ENCODE measurements at regions not wholly inside any gene's neighbourhood (a gene's known extent, or its start where the extent isn't known, plus 50 kb on each side); places are given as distances from the start of the nearest gene placed in this dataset.

GRCh38 chr2:167471734-167472133, 583.5 kb downstream of the XIRP2 start:
- no peak overlapping the region for H3K4me3 ChIP-seq (ENCODE audit: extremely low read depth in 1 of 4, insufficient read depth in 2 of 4, low read depth in 3 of 4, low read length in 4 of 4)
- no peak overlapping the region for H4K91ac ChIP-seq (replicated peaks; ENCODE audit: insufficient read length, low read length)
- H2AFZ ChIP-seq (ENCODE audit: low read length): no peak overlapping the region
- H3K36me3 ChIP-seq (ENCODE audit: control insufficient read depth in 2 of 4, insufficient read depth in 4 of 4, low read length in 3 of 4): no peaks in the 10 kb centered on the region
- peaks cover 0 to 46% of the 10 kb centered on the region in 2 experiments; a peak in 2 of 4 replicates for H3K79me2 ChIP-seq (ENCODE audit: control insufficient read depth in 1 of 2, insufficient read depth in 2 of 2, low read length in 2 of 2)
- FAIRE-seq (no peak), DNase-seq (ENCODE audit: low read depth in 1 of 2, low spot score in 2 of 2) (no peak)
- ChIA-PET POLR2A (ENCODE audit: partially characterized antibody) (interaction anchor here (0.7 to 1.5 kb wide), 3 partner anchors 9 to 53 kb away, joined by 3 to 5 read pairs (median 3); no protein-coding TSS in a partner anchor), CTCF (ENCODE audit: partially characterized antibody) (interaction anchor here (0.6 to 1.2 kb wide), 4 partner anchors 9 to 648 kb away, joined by 4 to 5 read pairs (median 4); no protein-coding TSS in a partner anchor)
- no peak overlapping the region for H3K4ac ChIP-seq (replicated peaks; ENCODE audit: insufficient read length, low read depth, low read length)
- no peaks in the 10 kb centered on the region for H3K9me3 ChIP-seq (ENCODE audit: insufficient read depth in 2 of 2, low read depth in 1 of 2, low read length in 1 of 2)
- no peak overlapping the region for H4K5ac ChIP-seq (ENCODE audit: insufficient read length, low read depth, low read length)
- no peaks in the 10 kb centered on the region for H3K23me2 ChIP-seq (ENCODE audit: low read depth, low read length)
- H3K4me2 ChIP-seq (ENCODE audit: insufficient read depth in 1 of 2, low read depth in 2 of 2, low read length in 2 of 2): no peak overlapping the region
- no peak overlapping the region for H3K27ac ChIP-seq (ENCODE audit: low read depth, low read length)
- peaks cover 0 to 5% (median 0%) of the 10 kb centered on the region in 4 experiments; a peak in 2 of 7 replicates for H3K4me1 ChIP-seq (replicated peaks in 1 of 4; ENCODE audit: control insufficient read depth in 3 of 4, insufficient read depth in 4 of 4, low read length in 3 of 4)
- no peak overlapping the region for H3K23ac ChIP-seq (ENCODE audit: insufficient read length)
- H3K56ac ChIP-seq (replicated peaks; ENCODE audit: insufficient read length, low read depth, low read length): no peak overlapping the region
- no peak overlapping the region for H2BK20ac ChIP-seq (ENCODE audit: low read length)
- H3K14ac ChIP-seq (ENCODE audit: insufficient read length): no peak overlapping the region
- H4K20me1 ChIP-seq (replicated peaks in 1 of 2; ENCODE audit: control insufficient read depth in 1 of 2, insufficient read depth in 2 of 2, low read length in 2 of 2): no peaks in the 10 kb centered on the region
- peak; percentile 12; the same call in 1 of the 2 replicates for TF ChIP-seq TCF12 (IDR thresholded peaks at IDR 0.05; ENCODE audit: low read depth, low read length)
- no peak for TF ChIP-seq BCL11A (IDR thresholded peaks at IDR 0.05; ENCODE audit: low read depth in 2 of 2, low read length in 2 of 2)
- H3K79me1 ChIP-seq (ENCODE audit: low read depth, low read length): no peaks in the 10 kb centered on the region; the same call in 1 of the 2 replicates
- no peak overlapping the region for H2BK12ac ChIP-seq (ENCODE audit: low read depth, low read length)
- H4K8ac ChIP-seq (ENCODE audit: extremely low read depth, insufficient read depth, low read length): no peak overlapping the region
- no peak overlapping the region for H3K18ac ChIP-seq (ENCODE audit: extremely low read depth, low read length)
- H3K9ac ChIP-seq (replicated peaks in 1 of 4; ENCODE audit: extremely low read depth in 1 of 4, low read depth in 3 of 4, low read length in 3 of 4): no peak overlapping the region
- H2AK5ac ChIP-seq (ENCODE audit: low read depth, low read length): no peak overlapping the region
- H2BK120ac ChIP-seq (replicated peaks; ENCODE audit: low read depth, low read length): no peak overlapping the region
- H2BK15ac ChIP-seq (ENCODE audit: low read length): no peak overlapping the region
- no peaks in the 10 kb centered on the region for H3K27me3 ChIP-seq (replicated peaks in 1 of 4; ENCODE audit: control insufficient read depth in 3 of 4, extremely low read depth in 1 of 4, insufficient read depth in 3 of 4, low read length in 3 of 4)
- no peak overlapping the region for H2BK5ac ChIP-seq (ENCODE audit: low read depth, low read length)
